IPS DF 4.7 (cell line): ENCODE measurements at regions not wholly inside any gene's neighbourhood (a gene's known extent, or its start where the extent isn't known, plus 50 kb on each side); places are given as distances from the start of the nearest gene placed in this dataset.

Experiments
- DNase-seq: peaks from one replicate; pipeline ENCODE4 v3.0.0-alpha.2; 2013; ENCODE audit warnings: low spot score; ENCODE audit errors: extremely low read depth

GRCh38 chr6:23413327-23414050 is 712.5 kb upstream of the NRSN1 start:
- no peak for DNase-seq

- no peak for DNase-seq
Measured at GRCh38 chr6:23414051-23414445, 712.0 kb upstream of the NRSN1 start.

- no peak for DNase-seq
Measured at GRCh38 chr6:23414922-23415321, 711.1 kb upstream of the NRSN1 start.

GRCh38 chr6:23415819-23416427 is 710.1 kb upstream of the NRSN1 start:
- DNase-seq: no peak

- DNase-seq: no peak
Measured at GRCh38 chr6:23417133-23417532, 708.9 kb upstream of the NRSN1 start.

GRCh38 chr6:23418095-23418494 is 707.9 kb upstream of the NRSN1 start:
- no peak for DNase-seq

- DNase-seq: no peak
Measured at GRCh38 chr6:23419046-23419445, 707.0 kb upstream of the NRSN1 start.

- DNase-seq: no peak
Measured at GRCh38 chr6:23420659-23421350, 705.2 kb upstream of the NRSN1 start.

GRCh38 chr6:23424584-23424983 is 701.4 kb upstream of the NRSN1 start:
- DNase-seq: no peak

GRCh38 chr6:23435126-23435525 is 690.9 kb upstream of the NRSN1 start:
- DNase-seq: no peak

- DNase-seq: no peak
Measured at GRCh38 chr6:23435798-23436197, 690.2 kb upstream of the NRSN1 start.

GRCh38 chr6:23441808-23442461 is 684.1 kb upstream of the NRSN1 start:
- DNase-seq: no peak

GRCh38 chr6:23445157-23445710 is 680.8 kb upstream of the NRSN1 start:
- no peak for DNase-seq

GRCh38 chr6:23446469-23446967 is 679.5 kb upstream of the NRSN1 start:
- DNase-seq: peak; percentile 11

GRCh38 chr6:23447731-23448130 is 678.3 kb upstream of the NRSN1 start:
- DNase-seq: no peak

GRCh38 chr6:23448281-23448680 is 677.7 kb upstream of the NRSN1 start:
- no peak for DNase-seq

- DNase-seq: no peak
Measured at GRCh38 chr6:23454080-23454976, 671.7 kb upstream of the NRSN1 start.

- no peak for DNase-seq
Measured at GRCh38 chr6:23455754-23456153, 670.3 kb upstream of the NRSN1 start.

GRCh38 chr6:23456396-23456795 is 669.6 kb upstream of the NRSN1 start:
- DNase-seq: no peak

GRCh38 chr6:23457321-23457720 is 668.7 kb upstream of the NRSN1 start:
- DNase-seq: no peak

GRCh38 chr6:23465912-23466311 is 660.1 kb upstream of the NRSN1 start:
- DNase-seq: no peak
